ENCODE measurements at regions not wholly inside any gene's neighbourhood (a gene's known extent, or its start where the extent isn't known, plus 50 kb on each side); places are given as distances from the start of the nearest gene placed in this dataset.
A peak's percentile ranks its signal among the peaks of the same experiment; 100 is the strongest.

GRCh38 chr12:98121963-98122362, 393.4 kb upstream of the TMPO start:
- Histone ChIP-seq H3K4me3 (no peak overlapping the region), H3K27me3 (no peaks in the 10 kb centered on the region), H3K4me1 (no peaks in the 10 kb centered on the region), H3K27ac (no peak overlapping the region), H3K36me3 (no peaks in the 10 kb centered on the region), H3K9me3 (no peaks in the 10 kb centered on the region)
- DNase-seq (ENCODE audit: low spot score in 2 of 2) = no peak
- intact Hi-C loops (cut with DNase I; ENCODE audit: low total_unique reads) = no loop called here
- TF ChIP-seq POLR2A (IDR thresholded peaks at IDR 0.05) = no peak
- no peak for TF ChIP-seq CTCF (IDR thresholded peaks at IDR 0.05)
- no peak for TF ChIP-seq POLR2AphosphoS5 (IDR thresholded peaks at IDR 0.05)

GRCh38 chr12:98123021-98123461, 392.3 kb upstream of the TMPO start:
- intact Hi-C loops (cut with DNase I; ENCODE audit: low total_unique reads) = no loop called here
- Histone ChIP-seq H3K36me3 (no peaks in the 10 kb centered on the region), H3K4me3 (no peak overlapping the region), H3K4me1 (no peaks in the 10 kb centered on the region), H3K9me3 (no peaks in the 10 kb centered on the region), H3K27me3 (no peaks in the 10 kb centered on the region), H3K27ac (no peak overlapping the region)
- DNase-seq (ENCODE audit: low spot score in 2 of 2) = no peak
- TF ChIP-seq CTCF (IDR thresholded peaks at IDR 0.05) = no peak
- TF ChIP-seq POLR2A (IDR thresholded peaks at IDR 0.05) = no peak
- TF ChIP-seq POLR2AphosphoS5 (IDR thresholded peaks at IDR 0.05) = no peak

GRCh38 chr12:98126637-98127335, 388.6 kb upstream of the TMPO start:
- no peak overlapping the region for H3K4me3 ChIP-seq
- H3K36me3 ChIP-seq = no peaks in the 10 kb centered on the region
- H3K27ac ChIP-seq = no peak overlapping the region
- TF ChIP-seq POLR2A (IDR thresholded peaks at IDR 0.05) (no peak), POLR2AphosphoS5 (IDR thresholded peaks at IDR 0.05) (no peak), CTCF (IDR thresholded peaks at IDR 0.05) (no peak)
- no peaks in the 10 kb centered on the region for H3K27me3 ChIP-seq
- H3K4me1 ChIP-seq = no peaks in the 10 kb centered on the region
- intact Hi-C loops (cut with DNase I; ENCODE audit: low total_unique reads) = no loop called here
- no peaks in the 10 kb centered on the region for H3K9me3 ChIP-seq
- DNase-seq (ENCODE audit: low spot score in 2 of 2) = no peak

GRCh38 chr12:98127336-98127679, 388.1 kb upstream of the TMPO start:
- no peaks in the 10 kb centered on the region for H3K4me1 ChIP-seq
- H3K9me3 ChIP-seq = no peaks in the 10 kb centered on the region
- DNase-seq (ENCODE audit: low spot score in 2 of 2) = no peak
- peak overlapping the region in 1 of 2 donors; percentile 22 for H3K27ac ChIP-seq
- TF ChIP-seq POLR2A (IDR thresholded peaks at IDR 0.05) = no peak
- no peak for TF ChIP-seq POLR2AphosphoS5 (IDR thresholded peaks at IDR 0.05)
- TF ChIP-seq CTCF (IDR thresholded peaks at IDR 0.05) = no peak
- no peak overlapping the region for H3K4me3 ChIP-seq
- intact Hi-C loops (cut with DNase I; ENCODE audit: low total_unique reads) = no loop called here
- no peaks in the 10 kb centered on the region for H3K27me3 ChIP-seq
- H3K36me3 ChIP-seq = no peaks in the 10 kb centered on the region

GRCh38 chr12:98127854-98128253, 387.5 kb upstream of the TMPO start:
- H3K27ac ChIP-seq = no peak overlapping the region
- DNase-seq (ENCODE audit: low spot score in 2 of 2) = no peak
- H3K9me3 ChIP-seq = no peaks in the 10 kb centered on the region
- H3K36me3 ChIP-seq = no peaks in the 10 kb centered on the region
- no peak overlapping the region for H3K4me3 ChIP-seq
- H3K27me3 ChIP-seq = no peaks in the 10 kb centered on the region
- no peak for TF ChIP-seq POLR2A (IDR thresholded peaks at IDR 0.05)
- TF ChIP-seq POLR2AphosphoS5 (IDR thresholded peaks at IDR 0.05) = no peak
- no peak for TF ChIP-seq CTCF (IDR thresholded peaks at IDR 0.05)
- intact Hi-C loops (cut with DNase I; ENCODE audit: low total_unique reads) = no loop called here
- no peaks in the 10 kb centered on the region for H3K4me1 ChIP-seq

Data from breast epithelium (tissue), 4 donors.